ENCODE measurements at regions not wholly inside any gene's neighbourhood (a gene's known extent, or its start where the extent isn't known, plus 50 kb on each side); places are given as distances from the start of the nearest gene placed in this dataset.

- Histone ChIP-seq H3K9me3 (ENCODE audit: control insufficient read depth in 5 of 5, low read length in 5 of 5) (no peaks in the 10 kb centered on the region), H3K4me1 (ENCODE audit: control insufficient read depth in 5 of 5, insufficient read depth in 5 of 5, low read length in 5 of 5) (no peaks in the 10 kb centered on the region), H3K27ac (ENCODE audit: low read depth, low read length) (no peak overlapping the region), H3K9ac (ENCODE audit: low read length in 5 of 5) (no peak overlapping the region), H3K27me3 (ENCODE audit: control insufficient read depth in 5 of 5, insufficient read depth in 4 of 5, low read length in 5 of 5) (no peaks in the 10 kb centered on the region), H3K36me3 (ENCODE audit: control insufficient read depth in 5 of 5, insufficient read depth in 5 of 5, low read length in 5 of 5) (no peaks in the 10 kb centered on the region), H3K4me3 (ENCODE audit: low read depth in 1 of 5, low read length in 5 of 5) (no peak overlapping the region)
Measured at GRCh38 chr1:185663332-185663731, 70.9 kb upstream of the HMCN1 start.

DNA sequence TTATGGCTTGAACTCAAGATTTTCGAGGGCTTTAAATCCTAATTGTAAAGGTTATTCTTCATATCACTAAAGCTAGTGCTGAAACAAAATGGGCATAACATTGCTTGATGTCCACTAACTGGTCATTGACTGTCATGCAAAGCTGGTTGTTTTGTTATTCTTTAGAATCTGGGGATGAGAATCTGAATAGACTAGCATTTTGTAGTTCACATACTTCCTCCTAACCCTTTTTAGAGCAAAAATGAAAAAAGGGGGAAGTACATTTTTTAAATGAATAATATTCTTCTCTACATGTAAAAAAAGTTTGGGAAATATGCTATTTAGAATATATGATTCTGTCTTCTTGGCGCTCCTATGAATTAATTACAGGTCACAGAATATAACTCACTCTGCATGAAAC lies 72.2 kb upstream of the HMCN1 start:
- no peaks in the 10 kb centered on the region for H3K4me1 ChIP-seq (ENCODE audit: control insufficient read depth in 5 of 5, insufficient read depth in 5 of 5, low read length in 5 of 5)
- H3K4me3 ChIP-seq (ENCODE audit: low read depth in 1 of 5, low read length in 5 of 5): no peak overlapping the region
- no peaks in the 10 kb centered on the region for H3K9me3 ChIP-seq (ENCODE audit: control insufficient read depth in 5 of 5, low read length in 5 of 5)
- H3K27me3 ChIP-seq (ENCODE audit: control insufficient read depth in 5 of 5, insufficient read depth in 4 of 5, low read length in 5 of 5): no peaks in the 10 kb centered on the region
- no peak overlapping the region for H3K27ac ChIP-seq (ENCODE audit: low read depth, low read length)
- H3K9ac ChIP-seq (ENCODE audit: low read length in 5 of 5): no peak overlapping the region
- no peaks in the 10 kb centered on the region for H3K36me3 ChIP-seq (ENCODE audit: control insufficient read depth in 5 of 5, insufficient read depth in 5 of 5, low read length in 5 of 5)

GRCh38 chr1:185656663-185657062 lies 77.5 kb upstream of the HMCN1 start:
- Histone ChIP-seq H3K4me3 (ENCODE audit: low read depth in 1 of 5, low read length in 5 of 5) (no peak overlapping the region), H3K36me3 (ENCODE audit: control insufficient read depth in 5 of 5, insufficient read depth in 5 of 5, low read length in 5 of 5) (no peaks in the 10 kb centered on the region), H3K9ac (ENCODE audit: low read length in 5 of 5) (no peak overlapping the region), H3K27ac (ENCODE audit: low read depth, low read length) (no peak overlapping the region), H3K27me3 (ENCODE audit: control insufficient read depth in 5 of 5, insufficient read depth in 4 of 5, low read length in 5 of 5) (no peaks in the 10 kb centered on the region), H3K9me3 (ENCODE audit: control insufficient read depth in 5 of 5, low read length in 5 of 5) (peaks cover 0 to 2% (median 0%) of the 10 kb centered on the region in 5 donors), H3K4me1 (ENCODE audit: control insufficient read depth in 5 of 5, insufficient read depth in 5 of 5, low read length in 5 of 5) (no peaks in the 10 kb centered on the region)

DNA sequence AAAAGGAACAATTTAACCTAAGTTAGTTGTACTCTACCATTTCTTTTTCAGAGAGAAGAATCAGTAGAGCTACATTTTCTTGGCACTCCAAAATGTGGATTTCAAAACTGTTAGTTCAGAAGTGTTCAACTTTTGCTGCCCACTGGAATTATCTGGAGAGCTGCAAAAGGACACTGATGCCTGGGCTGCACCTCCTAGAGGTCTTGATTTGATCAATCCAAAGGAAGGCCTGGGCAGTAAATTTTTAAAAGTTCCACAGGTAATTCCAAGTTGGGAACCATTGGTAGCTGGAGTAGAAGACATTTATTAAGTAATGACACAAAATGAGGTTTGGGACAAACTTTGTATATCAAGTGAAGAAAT lies 79.3 kb upstream of the HMCN1 start:
- no peaks in the 10 kb centered on the region for H3K27me3 ChIP-seq (ENCODE audit: control insufficient read depth in 5 of 5, insufficient read depth in 4 of 5, low read length in 5 of 5)
- H3K36me3 ChIP-seq (ENCODE audit: control insufficient read depth in 5 of 5, insufficient read depth in 5 of 5, low read length in 5 of 5): no peaks in the 10 kb centered on the region
- H3K4me1 ChIP-seq (ENCODE audit: control insufficient read depth in 5 of 5, insufficient read depth in 5 of 5, low read length in 5 of 5): no peaks in the 10 kb centered on the region
- H3K9ac ChIP-seq (ENCODE audit: low read length in 5 of 5): no peak overlapping the region
- H3K27ac ChIP-seq (ENCODE audit: low read depth, low read length): no peak overlapping the region
- H3K4me3 ChIP-seq (ENCODE audit: low read depth in 1 of 5, low read length in 5 of 5): no peak overlapping the region
- H3K9me3 ChIP-seq (ENCODE audit: control insufficient read depth in 5 of 5, low read length in 5 of 5): peaks cover 0 to 2% (median 0%) of the 10 kb centered on the region in 5 donors

DNA sequence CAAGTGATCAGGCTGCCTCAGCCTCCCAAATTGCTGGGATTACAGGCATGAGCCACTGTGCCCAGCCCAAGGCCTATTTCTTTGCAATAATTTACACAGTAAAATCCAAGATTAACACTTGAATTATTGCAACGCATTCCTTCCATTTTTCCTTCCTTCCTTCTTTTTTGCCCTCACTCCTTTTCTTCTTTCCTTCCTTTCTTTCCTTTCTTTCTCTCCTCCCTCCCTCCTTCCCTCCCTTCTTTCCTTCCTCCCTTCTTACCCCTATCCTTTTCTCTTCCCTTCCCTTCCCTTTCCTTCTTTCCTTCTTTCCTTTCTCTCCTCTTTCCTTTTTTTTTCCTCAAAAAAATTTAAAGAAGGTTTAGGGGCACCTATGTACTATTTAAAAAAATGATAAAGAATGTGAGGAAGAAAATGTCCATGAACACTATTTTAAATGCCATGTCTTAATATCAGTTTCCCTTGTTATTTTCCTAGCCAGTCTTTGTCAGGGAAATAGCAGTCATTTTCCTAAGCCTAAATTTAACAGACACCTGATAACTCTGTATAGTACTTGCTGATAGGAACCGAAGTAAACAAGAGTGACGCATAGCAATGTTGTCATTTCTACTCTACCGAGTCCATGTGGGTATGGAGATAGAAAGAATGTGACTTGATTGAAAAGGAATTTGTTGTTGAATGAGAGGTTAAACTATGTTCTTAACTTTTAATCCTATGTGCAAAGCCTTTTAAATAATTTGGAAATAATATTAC lies 79.8 kb upstream of the HMCN1 start:
- Histone ChIP-seq H3K4me3 (ENCODE audit: low read depth in 1 of 5, low read length in 5 of 5) (no peak overlapping the region), H3K9ac (ENCODE audit: low read length in 5 of 5) (no peak overlapping the region), H3K36me3 (ENCODE audit: control insufficient read depth in 5 of 5, insufficient read depth in 5 of 5, low read length in 5 of 5) (no peaks in the 10 kb centered on the region), H3K4me1 (ENCODE audit: control insufficient read depth in 5 of 5, insufficient read depth in 5 of 5, low read length in 5 of 5) (no peaks in the 10 kb centered on the region), H3K9me3 (ENCODE audit: control insufficient read depth in 5 of 5, low read length in 5 of 5) (peaks cover 0 to 2% (median 0%) of the 10 kb centered on the region in 5 donors), H3K27ac (ENCODE audit: low read depth, low read length) (no peak overlapping the region), H3K27me3 (ENCODE audit: control insufficient read depth in 5 of 5, insufficient read depth in 4 of 5, low read length in 5 of 5) (no peaks in the 10 kb centered on the region)

- Histone ChIP-seq H3K9me3 (ENCODE audit: control insufficient read depth in 5 of 5, low read length in 5 of 5) (peaks cover 0 to 2% (median 0%) of the 10 kb centered on the region in 5 donors), H3K9ac (ENCODE audit: low read length in 5 of 5) (no peak overlapping the region)
Measured at GRCh38 chr1:185653615-185654014, 80.6 kb upstream of the HMCN1 start.

GRCh38 chr1:185652348-185652747 lies 81.8 kb upstream of the HMCN1 start:
- H3K27me3 ChIP-seq (ENCODE audit: control insufficient read depth in 5 of 5, insufficient read depth in 4 of 5, low read length in 5 of 5): no peaks in the 10 kb centered on the region

More at GRCh38 chr1:185653615-185654014, 80.6 kb upstream of the HMCN1 start:
- Histone ChIP-seq H3K4me3 (ENCODE audit: low read depth in 1 of 5, low read length in 5 of 5) (no peak overlapping the region), H3K27me3 (ENCODE audit: control insufficient read depth in 5 of 5, insufficient read depth in 4 of 5, low read length in 5 of 5) (no peaks in the 10 kb centered on the region), H3K36me3 (ENCODE audit: control insufficient read depth in 5 of 5, insufficient read depth in 5 of 5, low read length in 5 of 5) (no peaks in the 10 kb centered on the region), H3K4me1 (ENCODE audit: control insufficient read depth in 5 of 5, insufficient read depth in 5 of 5, low read length in 5 of 5) (no peaks in the 10 kb centered on the region), H3K27ac (ENCODE audit: low read depth, low read length) (no peak overlapping the region)

DNA sequence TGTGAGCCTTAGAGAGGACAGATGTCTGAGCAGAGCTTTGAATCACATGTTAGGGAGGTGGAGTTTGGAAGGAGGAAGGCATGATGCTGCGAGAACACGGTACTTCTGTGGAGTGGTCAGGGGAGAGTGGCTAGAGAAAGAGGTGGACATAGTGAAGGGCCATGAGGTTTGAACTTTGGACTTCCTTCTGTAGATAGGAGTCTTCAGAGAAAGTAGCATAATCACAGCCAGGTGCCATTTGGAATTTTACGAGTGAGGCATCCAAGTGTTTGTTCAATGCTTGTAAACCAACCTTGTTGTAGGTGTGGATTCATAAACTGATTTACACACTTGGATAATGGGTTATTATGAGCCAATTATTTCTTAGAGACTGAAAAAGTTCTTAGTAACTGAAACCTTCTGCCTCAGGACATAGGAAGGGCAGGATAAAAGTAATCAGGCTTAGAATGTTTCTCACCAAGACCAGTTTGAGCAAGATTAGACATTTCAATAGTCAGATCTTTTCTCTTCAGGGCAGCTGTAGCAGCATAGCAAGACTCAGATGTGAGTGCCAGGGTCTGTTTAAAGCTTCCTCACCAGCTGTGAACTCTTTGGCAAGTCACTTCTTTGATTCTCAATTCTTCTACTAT lies 83.5 kb upstream of the HMCN1 start:
- no peak overlapping the region for H3K27ac ChIP-seq (ENCODE audit: low read depth, low read length)
- no peak overlapping the region for H3K9ac ChIP-seq (ENCODE audit: low read length in 5 of 5)

More at GRCh38 chr1:185652348-185652747, 81.8 kb upstream of the HMCN1 start:
- peaks cover 0 to 2% (median 0%) of the 10 kb centered on the region in 5 donors for H3K9me3 ChIP-seq (ENCODE audit: control insufficient read depth in 5 of 5, low read length in 5 of 5)
- no peak overlapping the region for H3K27ac ChIP-seq (ENCODE audit: low read depth, low read length)
- H3K4me3 ChIP-seq (ENCODE audit: low read depth in 1 of 5, low read length in 5 of 5): no peak overlapping the region
- no peaks in the 10 kb centered on the region for H3K36me3 ChIP-seq (ENCODE audit: control insufficient read depth in 5 of 5, insufficient read depth in 5 of 5, low read length in 5 of 5)
- no peaks in the 10 kb centered on the region for H3K4me1 ChIP-seq (ENCODE audit: control insufficient read depth in 5 of 5, insufficient read depth in 5 of 5, low read length in 5 of 5)
- no peak overlapping the region for H3K9ac ChIP-seq (ENCODE audit: low read length in 5 of 5)

GRCh38 chr1:185648858-185649589 lies 85.2 kb upstream of the HMCN1 start:
- Histone ChIP-seq H3K27me3 (ENCODE audit: control insufficient read depth in 5 of 5, insufficient read depth in 4 of 5, low read length in 5 of 5) (no peaks in the 10 kb centered on the region), H3K9me3 (ENCODE audit: control insufficient read depth in 5 of 5, low read length in 5 of 5) (peaks cover 0 to 3% (median 0%) of the 10 kb centered on the region in 5 donors), H3K4me1 (ENCODE audit: control insufficient read depth in 5 of 5, insufficient read depth in 5 of 5, low read length in 5 of 5) (peaks cover 2 to 19% (median 11%) of the 10 kb centered on the region in 5 donors), H3K27ac (ENCODE audit: low read depth, low read length) (no peak overlapping the region), H3K36me3 (ENCODE audit: control insufficient read depth in 5 of 5, insufficient read depth in 5 of 5, low read length in 5 of 5) (no peaks in the 10 kb centered on the region), H3K4me3 (ENCODE audit: low read depth in 1 of 5, low read length in 5 of 5) (no peak overlapping the region), H3K9ac (ENCODE audit: low read length in 5 of 5) (no peak overlapping the region)

More for the DNA sequence above, 83.5 kb upstream of the HMCN1 start:
- Histone ChIP-seq H3K27me3 (ENCODE audit: control insufficient read depth in 5 of 5, insufficient read depth in 4 of 5, low read length in 5 of 5) (no peaks in the 10 kb centered on the region), H3K4me1 (ENCODE audit: control insufficient read depth in 5 of 5, insufficient read depth in 5 of 5, low read length in 5 of 5) (peaks cover 2 to 10% (median 10%) of the 10 kb centered on the region in 5 donors), H3K9me3 (ENCODE audit: control insufficient read depth in 5 of 5, low read length in 5 of 5) (peaks cover 0 to 2% (median 0%) of the 10 kb centered on the region in 5 donors), H3K36me3 (ENCODE audit: control insufficient read depth in 5 of 5, insufficient read depth in 5 of 5, low read length in 5 of 5) (no peaks in the 10 kb centered on the region), H3K4me3 (ENCODE audit: low read depth in 1 of 5, low read length in 5 of 5) (no peak overlapping the region)
